ENCODE measurements at regions not wholly inside any gene's neighbourhood (a gene's known extent, or its start where the extent isn't known, plus 50 kb on each side); places are given as distances from the start of the nearest gene placed in this dataset.
"Not testable (repeated sequence)": the region's sequence is repeated elsewhere in the genome, so short reads cannot be mapped to it uniquely, and the experiment has no call there.

GRCh38 chr10:33883881-33884280, 549.4 kb upstream of the NRP1 start:
- Histone ChIP-seq H3K4me3 (no peak overlapping the region), H3K4me1 (peaks cover 0 to 3% (median 0%) of the 10 kb centered on the region in 10 experiments; a peak in 1 of 20 replicates), H4K20me1 (no peaks in the 10 kb centered on the region), H3K4me2 (no peak overlapping the region), H3K9ac (no peak overlapping the region), H3K27me3 (no peaks in the 10 kb centered on the region), H3K9me3 (replicated peaks in 1 of 11) (no peaks in the 10 kb centered on the region), H3K27ac (no peak overlapping the region), H3K36me3 (no peaks in the 10 kb centered on the region)
- TF ChIP-seq Cebpa-rat (IDR thresholded peaks at IDR 0.05): no peak

DNA sequence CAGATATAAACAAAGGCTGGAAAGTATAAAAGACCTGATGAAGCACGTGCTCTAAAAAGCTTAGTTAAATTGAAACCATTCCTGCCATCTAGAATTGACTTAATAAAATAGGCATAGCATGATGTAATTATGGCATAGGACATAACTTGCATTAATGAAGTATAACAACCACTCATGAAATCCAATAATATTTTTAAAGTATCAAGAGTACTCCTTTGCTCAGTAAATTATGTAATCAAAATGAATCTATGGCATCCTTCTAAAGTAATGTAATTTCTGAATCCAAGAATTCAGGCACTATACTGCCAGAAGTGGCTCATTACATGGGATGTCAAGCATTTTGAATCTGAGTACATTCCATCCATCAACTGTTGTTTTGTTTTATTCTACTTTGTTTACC, 548.5 kb upstream of the NRP1 start:
- no peaks in the 10 kb centered on the region for H3K36me3 ChIP-seq
- no peaks in the 10 kb centered on the region for H3K27me3 ChIP-seq
- H3K9ac ChIP-seq: no peak overlapping the region
- H3K4me3 ChIP-seq: no peak overlapping the region
- no peaks in the 10 kb centered on the region for H3K9me3 ChIP-seq (replicated peaks in 1 of 11)
- TF ChIP-seq Cebpa-rat (IDR thresholded peaks at IDR 0.05): no peak
- H3K4me2 ChIP-seq: no peak overlapping the region
- no peak overlapping the region for H3K27ac ChIP-seq
- no peaks in the 10 kb centered on the region for H4K20me1 ChIP-seq
- H3K4me1 ChIP-seq: peaks cover 0 to 3% (median 0%) of the 10 kb centered on the region in 10 experiments; a peak in 1 of 20 replicates

DNA sequence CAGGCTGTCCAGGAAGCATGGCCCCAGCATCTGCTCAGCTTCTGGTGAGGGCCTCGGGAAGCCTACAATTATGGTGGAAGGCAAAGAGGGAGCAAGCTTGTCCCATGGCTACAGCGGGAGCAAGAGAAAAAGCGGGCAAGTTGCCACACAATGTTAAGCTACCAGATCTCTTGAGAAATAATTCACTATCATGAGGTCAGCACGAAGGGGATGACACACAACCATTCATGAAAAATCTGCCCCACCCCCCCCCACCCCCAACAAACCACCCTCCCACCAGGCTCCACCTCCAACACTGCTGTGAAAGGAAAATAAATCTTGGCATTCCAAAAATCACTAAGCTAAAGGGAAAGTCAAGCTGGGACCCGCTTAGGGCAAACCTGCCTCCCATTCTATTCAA, 545.8 kb upstream of the NRP1 start:
- Histone ChIP-seq H3K27me3 (no peaks in the 10 kb centered on the region), H4K20me1 (no peaks in the 10 kb centered on the region), H3K4me3 (no peak overlapping the region), H3K4me1 (peaks cover 0 to 3% (median 0%) of the 10 kb centered on the region in 10 experiments; a peak in 1 of 20 replicates), H3K9ac (no peak overlapping the region), H3K27ac (no peak overlapping the region), H3K36me3 (no peaks in the 10 kb centered on the region), H3K9me3 (replicated peaks in 1 of 11) (no peaks in the 10 kb centered on the region), H3K4me2 (no peak overlapping the region)
- no peak for TF ChIP-seq Cebpa-rat (IDR thresholded peaks at IDR 0.05)

GRCh38 chr10:33878238-33878786, 543.8 kb upstream of the NRP1 start:
- H3K27me3 ChIP-seq: no peaks in the 10 kb centered on the region
- TF ChIP-seq Cebpa-rat (IDR thresholded peaks at IDR 0.05): no peak

DNA sequence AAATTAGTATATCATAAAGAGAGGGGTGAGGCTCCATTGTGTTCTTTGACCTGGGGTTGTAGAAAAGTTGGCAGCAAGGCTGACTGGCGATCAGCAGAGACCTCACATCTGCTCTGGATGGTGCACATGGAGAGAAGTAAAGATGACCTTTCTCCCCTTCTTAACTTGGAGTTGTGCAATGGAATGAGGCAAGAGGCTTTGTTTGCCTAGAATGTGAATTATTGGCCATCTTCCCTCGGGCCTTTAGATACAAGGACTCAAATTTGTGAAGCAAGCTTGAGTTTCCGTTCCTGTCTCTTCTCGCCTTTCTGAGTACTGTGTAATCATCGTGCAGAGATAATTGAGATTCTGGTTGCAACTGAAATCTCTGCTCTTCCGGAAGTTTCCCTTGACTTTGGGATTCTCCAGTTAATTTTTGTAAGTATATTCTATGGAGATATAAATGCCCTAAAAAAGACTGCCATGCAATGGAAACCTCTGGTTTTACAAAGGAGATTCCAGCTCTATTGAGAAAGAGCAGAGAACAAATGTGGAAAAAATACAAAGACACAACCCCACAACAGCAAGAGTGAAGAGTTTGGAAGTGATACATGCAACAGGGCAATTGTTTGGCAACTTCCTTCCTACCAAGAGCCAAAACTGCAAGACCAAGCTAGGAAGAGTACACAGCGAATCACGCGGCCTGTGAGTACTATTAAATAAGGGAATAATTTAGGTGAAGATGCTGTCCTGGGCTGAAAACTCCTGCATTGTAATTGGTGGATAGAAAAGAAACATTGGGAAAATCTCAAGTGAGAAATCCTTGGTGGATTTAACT, 542.3 kb upstream of the NRP1 start:
- no peaks in the 10 kb centered on the region for H3K27me3 ChIP-seq
- H3K27ac ChIP-seq: no peak overlapping the region
- H3K9ac ChIP-seq: no peak overlapping the region
- no peaks in the 10 kb centered on the region for H3K36me3 ChIP-seq
- H3K4me2 ChIP-seq: no peak overlapping the region
- no peak for TF ChIP-seq Cebpa-rat (IDR thresholded peaks at IDR 0.05)
- H3K4me1 ChIP-seq: peaks cover 0 to 3% (median under 1%) of the 10 kb centered on the region in 10 experiments; a peak in 10 of 20 replicates
- no peak overlapping the region for H3K4me3 ChIP-seq
- H3K9me3 ChIP-seq (replicated peaks in 1 of 11): no peaks in the 10 kb centered on the region
- H4K20me1 ChIP-seq: no peaks in the 10 kb centered on the region

More at GRCh38 chr10:33878238-33878786, 543.8 kb upstream of the NRP1 start:
- H3K4me1 ChIP-seq: no peaks in the 10 kb centered on the region
- H3K9ac ChIP-seq: no peak overlapping the region
- H3K9me3 ChIP-seq (replicated peaks in 1 of 11): no peaks in the 10 kb centered on the region
- no peaks in the 10 kb centered on the region for H4K20me1 ChIP-seq
- no peak overlapping the region for H3K27ac ChIP-seq
- H3K4me2 ChIP-seq: no peak overlapping the region
- no peak overlapping the region for H3K4me3 ChIP-seq
- H3K36me3 ChIP-seq: no peaks in the 10 kb centered on the region

- Histone ChIP-seq H3K27me3 (no peaks in the 10 kb centered on the region), H3K9me3 (replicated peaks in 1 of 11) (no peaks in the 10 kb centered on the region), H3K4me2 (no peak overlapping the region), H3K9ac (no peak overlapping the region), H3K36me3 (no peaks in the 10 kb centered on the region), H3K27ac (no peak overlapping the region), H3K4me1 (peaks cover 0 to 9% (median 8%) of the 10 kb centered on the region in 10 experiments; a peak in 12 of 20 replicates), H4K20me1 (no peaks in the 10 kb centered on the region), H3K4me3 (no peak overlapping the region)
- no peak for TF ChIP-seq Cebpa-rat (IDR thresholded peaks at IDR 0.05)
These were observed 541.6 kb upstream of the NRP1 start for GRCh38 chr10:33875924-33876583.

DNA sequence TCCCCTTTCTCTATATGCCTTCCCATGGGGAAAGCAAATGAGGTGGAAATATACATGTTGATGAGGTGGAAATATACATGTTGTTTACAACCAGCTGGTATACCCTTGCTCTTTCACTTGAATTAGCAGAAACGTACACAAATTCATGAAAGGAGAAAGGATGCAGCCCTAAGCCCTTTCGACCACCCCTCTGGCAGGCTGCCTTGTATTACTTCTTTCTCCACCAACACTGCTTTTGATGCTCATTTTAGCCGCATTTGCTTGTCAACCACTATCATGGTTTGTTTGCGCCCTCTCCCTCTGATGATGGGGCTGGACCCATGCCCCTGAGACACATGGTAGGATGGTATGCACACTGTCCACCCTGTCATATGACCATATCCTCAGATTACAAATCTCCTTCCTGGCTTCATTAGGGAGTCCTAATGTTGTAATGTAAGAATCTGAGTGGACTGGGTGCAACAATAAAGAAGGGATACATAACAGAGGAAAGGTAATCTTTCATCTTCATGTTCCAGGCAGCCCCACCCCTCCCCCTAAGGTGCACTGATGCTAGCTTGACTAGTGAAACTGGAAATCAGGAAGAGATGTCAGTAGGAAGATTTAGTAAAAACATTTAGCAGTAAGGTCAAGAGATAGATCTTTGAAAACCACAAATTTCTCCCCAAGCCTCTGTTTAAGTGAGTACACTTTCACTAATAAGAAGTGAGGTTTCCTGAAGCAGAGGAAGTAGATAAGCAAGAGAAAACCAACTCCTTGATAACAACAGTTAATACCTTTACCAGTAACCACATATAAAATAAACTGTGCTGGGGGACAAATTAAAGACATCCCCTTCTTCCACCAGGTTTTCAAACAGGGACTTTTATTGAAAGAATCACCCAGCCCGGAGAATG, 536.8 kb upstream of the NRP1 start:
- H3K4me1 ChIP-seq: peaks cover 0 to 10% (median 9%) of the 10 kb centered on the region in 10 experiments; a peak in 12 of 20 replicates
- H4K20me1 ChIP-seq: no peaks in the 10 kb centered on the region
- no peak overlapping the region for H3K27ac ChIP-seq
- H3K9ac ChIP-seq: no peak overlapping the region
- no peak overlapping the region for H3K4me3 ChIP-seq
- H3K27me3 ChIP-seq: no peaks in the 10 kb centered on the region
- no peaks in the 10 kb centered on the region for H3K36me3 ChIP-seq
- peak overlapping the region in 7 of 11 experiments; percentile 4 to 44 (median 11); a peak in 7 of 22 replicates for H3K4me2 ChIP-seq
- no peaks in the 10 kb centered on the region for H3K9me3 ChIP-seq (replicated peaks in 1 of 11)
- TF ChIP-seq Cebpa-rat (IDR thresholded peaks at IDR 0.05): no peak

DNA sequence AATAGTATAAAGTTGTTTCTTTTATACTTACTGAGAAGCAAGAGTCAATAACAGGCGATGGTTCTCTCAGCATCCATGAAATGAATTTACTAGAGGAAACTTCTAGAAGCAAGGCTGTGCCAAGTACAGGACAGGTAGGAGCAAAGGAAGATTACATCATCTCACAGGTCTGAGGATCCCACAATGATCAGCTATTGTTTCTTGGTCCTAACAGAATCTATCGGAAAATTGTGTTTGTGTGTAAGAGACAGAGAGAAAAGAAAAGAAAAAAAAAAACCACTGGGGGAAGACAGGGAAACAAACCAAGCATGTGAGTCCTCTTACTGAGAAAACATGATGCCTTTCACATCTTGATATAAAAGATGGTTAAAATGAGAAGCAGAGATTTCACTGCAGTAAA, 535.0 kb upstream of the NRP1 start:
- H3K9me3 ChIP-seq (replicated peaks in 1 of 11): no peaks in the 10 kb centered on the region
- TF ChIP-seq Cebpa-rat (IDR thresholded peaks at IDR 0.05): no peak
- H3K4me3 ChIP-seq: no peak overlapping the region
- no peak overlapping the region for H3K27ac ChIP-seq
- no peak overlapping the region for H3K9ac ChIP-seq
- no peaks in the 10 kb centered on the region for H3K36me3 ChIP-seq
- peaks cover 0 to 10% (median 9%) of the 10 kb centered on the region in 10 experiments; a peak in 12 of 20 replicates for H3K4me1 ChIP-seq
- no peaks in the 10 kb centered on the region for H3K27me3 ChIP-seq
- H3K4me2 ChIP-seq: no peak overlapping the region
- no peaks in the 10 kb centered on the region for H4K20me1 ChIP-seq

DNA sequence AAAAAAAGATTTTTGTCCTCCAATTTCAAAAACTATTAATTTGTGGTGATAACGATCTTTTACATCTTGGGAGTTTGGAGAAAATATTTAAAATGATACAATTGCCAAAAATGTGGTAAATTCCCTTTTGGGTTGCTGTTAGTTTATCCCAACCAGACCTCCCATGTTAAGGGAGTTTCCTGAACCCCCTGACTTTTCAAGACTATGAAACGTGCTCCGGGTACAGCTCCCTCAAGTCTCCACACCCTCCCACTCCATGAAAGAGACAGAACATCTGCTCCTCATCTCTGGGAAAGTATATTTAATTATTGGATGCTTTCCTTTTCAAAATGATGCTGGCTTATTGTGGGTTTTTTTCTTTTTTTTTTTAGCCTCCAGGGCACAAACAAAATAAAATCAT, 534.6 kb upstream of the NRP1 start:
- Histone ChIP-seq H3K27me3 (no peaks in the 10 kb centered on the region), H3K36me3 (no peaks in the 10 kb centered on the region), H3K27ac (no peak overlapping the region), H3K9ac (no peak overlapping the region), H3K4me2 (no peak overlapping the region), H3K4me1 (peaks cover 0 to 10% (median 9%) of the 10 kb centered on the region in 10 experiments; a peak in 12 of 20 replicates), H3K9me3 (replicated peaks in 1 of 11) (no peaks in the 10 kb centered on the region), H3K4me3 (no peak overlapping the region), H4K20me1 (no peaks in the 10 kb centered on the region)
- TF ChIP-seq Cebpa-rat (IDR thresholded peaks at IDR 0.05): no peak

- H3K4me3 ChIP-seq; H3K27me3 ChIP-seq; H3K27ac ChIP-seq; H3K4me1 ChIP-seq; H4K20me1 ChIP-seq; H3K9me3 ChIP-seq (replicated peaks in 1 of 11); H3K36me3 ChIP-seq; H3K9ac ChIP-seq; H3K4me2 ChIP-seq: not testable (repeated sequence)
These were observed 532.8 kb upstream of the NRP1 start for GRCh38 chr10:33867199-33867789.

All from BLaER1 treated with 17β-estradiol and CSF1 and Interleukin-3, amounts not matched to agents 10 nM and 100 nM (cell line).